Activated CD4-positive, alpha-beta T cell treated with anti-CD3 and anti-CD28 coated beads, Interleukin-2, amount 10 ng/mL, durations not matched to agents 24 days and 14 days (primary cell): ENCODE measurements at regions not wholly inside any gene's neighbourhood (a gene's known extent, or its start where the extent isn't known, plus 50 kb on each side); places are given as distances from the start of the nearest gene placed in this dataset.
"Not testable (repeated sequence)": the region's sequence is repeated elsewhere in the genome, so short reads cannot be mapped to it uniquely, and the experiment has no call there.

Experiments used
- DNase-seq: peaks from one replicate; pipeline ENCODE4 v3.0.0; 2022
- H3K27ac Mint-ChIP-seq: one replicate; pipeline ENCODE4 v1.8.0; 2022; ENCODE audit warnings: mild to moderate bottlenecking, mixed read lengths
- H3K27me3 Mint-ChIP-seq: one replicate; pipeline ENCODE4 v1.8.0; 2022; ENCODE audit warnings: mixed read lengths
- H3K36me3 Mint-ChIP-seq: one replicate; pipeline ENCODE4 v1.8.0; 2022; ENCODE audit warnings: low read depth, mild to moderate bottlenecking, mixed read lengths
- H3K4me1 Mint-ChIP-seq: one replicate; pipeline ENCODE4 v1.8.0; 2021; ENCODE audit warnings: mixed read lengths
- H3K4me3 Mint-ChIP-seq: one replicate; pipeline ENCODE4 v1.8.0; 2022; ENCODE audit warnings: mild to moderate bottlenecking, moderate library complexity, mixed read lengths
- H3K9me3 Mint-ChIP-seq: one replicate; pipeline ENCODE4 v1.8.0; 2021; ENCODE audit warnings: mixed read lengths
- intact Hi-C: fragments of 100-400 bp; cut with micrococcal nuclease; formaldehyde crosslinking; loops from one replicate; pipeline ENCODE4 v1.15.1; 2023

- H3K4me3 Mint-ChIP-seq, H3K27me3 Mint-ChIP-seq, H3K27ac Mint-ChIP-seq, H3K36me3 Mint-ChIP-seq, H3K9me3 Mint-ChIP-seq: not testable (repeated sequence)
- DNase-seq = peak; percentile 58
- intact Hi-C loops = loop anchor here (2.0 kb wide), 1 partner anchor 65 kb away; the partner anchor contains the start of gene NCOA4
- peaks cover 28% of the 10 kb centered on the region for H3K4me1 Mint-ChIP-seq
Measured at GRCh38 chr10:46095943-46096342, 49.9 kb upstream of the MSMB start.

GRCh38 chr10:46096446-46096845, 50.4 kb upstream of the MSMB start:
- H3K27me3 Mint-ChIP-seq = peaks cover 5% of the 10 kb centered on the region
- peak overlapping the region; percentile 69 for H3K27ac Mint-ChIP-seq
- no peaks in the 10 kb centered on the region for H3K36me3 Mint-ChIP-seq
- H3K4me1 Mint-ChIP-seq = peaks cover 27% of the 10 kb centered on the region
- intact Hi-C loops = loop anchor here (2.0 kb wide), 1 partner anchor 66 kb away; the partner anchor contains the start of gene NCOA4
- H3K4me3 Mint-ChIP-seq = no peak overlapping the region
- no peaks in the 10 kb centered on the region for H3K9me3 Mint-ChIP-seq
- DNase-seq = no peak

- intact Hi-C loops = loop anchor here (2.0 kb wide), 1 partner anchor 66 kb away; the partner anchor contains the start of gene NCOA4
- Mint-ChIP-seq H3K27ac (peak overlapping the region; percentile 69), H3K4me1 (peaks cover 24% of the 10 kb centered on the region), H3K4me3 (peak overlapping the region; percentile 54), H3K9me3 (no peaks in the 10 kb centered on the region), H3K27me3 (peaks cover 6% of the 10 kb centered on the region), H3K36me3 (no peaks in the 10 kb centered on the region)
- DNase-seq = peak; percentile 72
Measured at GRCh38 chr10:46096909-46097575, 51.0 kb upstream of the MSMB start.

GRCh38 chr10:46097576-46098317, 51.7 kb upstream of the MSMB start:
- H3K4me3 Mint-ChIP-seq = no peak overlapping the region
- peaks cover 24% of the 10 kb centered on the region for H3K4me1 Mint-ChIP-seq
- no peak overlapping the region for H3K27ac Mint-ChIP-seq
- peak; percentile 50 for DNase-seq
- no peaks in the 10 kb centered on the region for H3K36me3 Mint-ChIP-seq
- H3K27me3 Mint-ChIP-seq = peaks cover 6% of the 10 kb centered on the region
- H3K9me3 Mint-ChIP-seq = no peaks in the 10 kb centered on the region
- intact Hi-C loops = loop anchor here (2.0 kb wide), 1 partner anchor 67 kb away; the partner anchor contains the start of gene NCOA4

- Mint-ChIP-seq H3K36me3 (no peaks in the 10 kb centered on the region), H3K27ac (no peak overlapping the region), H3K9me3 (no peaks in the 10 kb centered on the region), H3K4me1 (peaks cover 24% of the 10 kb centered on the region), H3K27me3 (peaks cover 6% of the 10 kb centered on the region), H3K4me3 (no peak overlapping the region)
- no peak for DNase-seq
- intact Hi-C loops = no loop called here
Measured at GRCh38 chr10:46098386-46098785, 52.3 kb upstream of the MSMB start.

DNA sequence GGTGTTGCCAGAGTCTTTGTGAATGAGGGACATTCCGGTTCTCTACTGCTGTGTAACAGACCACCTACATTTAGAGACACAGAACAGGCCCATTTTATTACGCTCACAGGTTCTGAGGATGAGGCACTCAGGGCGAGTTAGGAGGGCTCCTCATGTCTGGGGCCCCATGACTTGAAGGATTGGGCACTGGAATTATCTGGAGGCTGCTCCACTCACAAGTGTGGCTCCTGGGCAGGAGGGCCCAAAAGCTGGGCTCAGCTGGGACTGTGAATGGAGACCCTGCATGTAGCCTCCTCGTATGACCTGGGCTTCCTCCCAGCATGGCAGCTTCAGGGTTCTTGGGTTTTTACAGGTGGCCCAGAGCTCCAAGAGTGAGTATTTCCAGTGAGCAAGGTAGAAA, 52.9 kb upstream of the MSMB start:
- H3K4me1 Mint-ChIP-seq = peaks cover 24% of the 10 kb centered on the region
- H3K4me3 Mint-ChIP-seq, H3K27ac Mint-ChIP-seq, H3K36me3 Mint-ChIP-seq, intact Hi-C loops, H3K9me3 Mint-ChIP-seq, H3K27me3 Mint-ChIP-seq: not testable (repeated sequence)
- peak; percentile 51 for DNase-seq

- intact Hi-C loops = no loop called here
- peak; percentile 36 for DNase-seq
- H3K36me3 Mint-ChIP-seq = no peaks in the 10 kb centered on the region
- no peak overlapping the region for H3K4me3 Mint-ChIP-seq
- no peaks in the 10 kb centered on the region for H3K9me3 Mint-ChIP-seq
- peaks cover 27% of the 10 kb centered on the region for H3K27me3 Mint-ChIP-seq
- peaks cover 14% of the 10 kb centered on the region for H3K4me1 Mint-ChIP-seq
- no peak overlapping the region for H3K27ac Mint-ChIP-seq
Measured at GRCh38 chr10:46104071-46104585, 58.1 kb upstream of the MSMB start.

GRCh38 chr10:46105416-46105815, 59.3 kb upstream of the MSMB start:
- intact Hi-C loops = loop anchor here (5.0 kb wide), 1 partner anchor 162 kb away; no protein-coding TSS in a partner anchor
- H3K36me3 Mint-ChIP-seq, H3K27ac Mint-ChIP-seq, H3K9me3 Mint-ChIP-seq: not testable (repeated sequence)
- Mint-ChIP-seq H3K4me1 (peaks cover 14% of the 10 kb centered on the region), H3K27me3 (peaks cover 27% of the 10 kb centered on the region), H3K4me3 (peak overlapping the region; percentile 82)
- peak; percentile 51 for DNase-seq

- Mint-ChIP-seq H3K4me3 (peak overlapping the region; percentile 82), H3K4me1 (peaks cover 14% of the 10 kb centered on the region), H3K27me3 (peaks cover 25% of the 10 kb centered on the region)
- not testable (repeated sequence) for H3K9me3 Mint-ChIP-seq, H3K27ac Mint-ChIP-seq, H3K36me3 Mint-ChIP-seq
- DNase-seq = peak; percentile 70
- intact Hi-C loops = loop anchor here (5.0 kb wide), 1 partner anchor 161 kb away; no protein-coding TSS in a partner anchor
Measured at GRCh38 chr10:46105856-46106409, 59.9 kb upstream of the MSMB start.

DNA sequence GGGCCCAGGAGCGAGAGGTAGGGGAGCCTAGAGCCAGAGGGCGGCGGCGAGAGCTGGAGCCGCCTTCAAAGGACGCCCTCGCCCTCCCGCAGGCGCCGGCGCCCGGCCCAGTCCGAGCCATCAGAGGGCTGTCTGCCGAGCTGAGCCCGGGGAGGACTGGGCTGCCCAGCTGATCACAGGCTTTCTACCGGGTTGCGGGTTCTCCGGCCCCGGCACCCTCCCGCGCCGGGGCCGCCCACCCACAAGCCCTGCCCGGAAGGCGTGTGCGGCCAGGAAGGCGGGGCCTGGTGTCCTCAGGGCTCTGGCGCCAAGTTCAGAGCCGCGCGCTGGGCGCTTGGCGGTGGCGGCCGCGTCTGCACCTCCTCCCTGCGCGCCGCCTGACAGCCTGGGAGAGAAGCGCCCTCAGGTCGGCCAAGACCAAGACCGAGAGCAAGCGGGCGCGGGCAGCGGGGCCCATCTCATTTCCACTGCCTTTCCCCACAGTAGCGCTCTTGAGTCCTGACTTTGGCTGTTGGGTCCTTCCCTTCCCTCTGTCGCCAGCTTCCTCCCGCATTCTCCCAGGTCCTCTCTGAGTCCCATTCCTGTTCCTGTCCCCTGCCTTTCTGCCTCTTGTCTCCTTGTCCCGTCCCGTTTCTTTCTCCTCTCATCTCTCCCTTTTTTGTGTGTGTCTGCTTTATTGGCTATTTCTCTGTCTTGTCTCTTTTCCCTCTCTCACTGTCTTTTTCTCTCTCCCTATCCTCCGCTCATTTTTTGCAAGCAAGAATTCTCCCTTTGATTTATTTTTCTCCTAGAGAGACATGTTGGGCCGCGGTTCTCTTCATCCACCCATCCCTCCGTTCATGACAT, 60.6 kb upstream of the MSMB start:
- H3K27me3 Mint-ChIP-seq = peaks cover 21% of the 10 kb centered on the region
- DNase-seq = peak; percentile 89
- H3K9me3 Mint-ChIP-seq = no peaks in the 10 kb centered on the region
- intact Hi-C loops = loop anchor here (5.0 kb wide), 1 partner anchor 161 kb away; no protein-coding TSS in a partner anchor
- peak overlapping the region; percentile 4 for H3K27ac Mint-ChIP-seq
- no peaks in the 10 kb centered on the region for H3K36me3 Mint-ChIP-seq
- H3K4me1 Mint-ChIP-seq = peaks cover 14% of the 10 kb centered on the region
- H3K4me3 Mint-ChIP-seq = peak overlapping the region; percentile 82

GRCh38 chr10:46108158-46108499, 62.1 kb upstream of the MSMB start:
- intact Hi-C loops = loop anchor here (5.0 kb wide), 1 partner anchor 159 kb away; no protein-coding TSS in a partner anchor
- Mint-ChIP-seq H3K4me1 (peaks cover 14% of the 10 kb centered on the region), H3K27me3 (peaks cover 21% of the 10 kb centered on the region)
- H3K9me3 Mint-ChIP-seq, H3K4me3 Mint-ChIP-seq, H3K27ac Mint-ChIP-seq, H3K36me3 Mint-ChIP-seq, DNase-seq: not testable (repeated sequence)

GRCh38 chr10:46154271-46154670, 108.2 kb upstream of the MSMB start:
- DNase-seq, H3K27ac Mint-ChIP-seq, H3K4me1 Mint-ChIP-seq, intact Hi-C loops, H3K27me3 Mint-ChIP-seq, H3K9me3 Mint-ChIP-seq, H3K4me3 Mint-ChIP-seq, H3K36me3 Mint-ChIP-seq: not testable (repeated sequence)

DNA sequence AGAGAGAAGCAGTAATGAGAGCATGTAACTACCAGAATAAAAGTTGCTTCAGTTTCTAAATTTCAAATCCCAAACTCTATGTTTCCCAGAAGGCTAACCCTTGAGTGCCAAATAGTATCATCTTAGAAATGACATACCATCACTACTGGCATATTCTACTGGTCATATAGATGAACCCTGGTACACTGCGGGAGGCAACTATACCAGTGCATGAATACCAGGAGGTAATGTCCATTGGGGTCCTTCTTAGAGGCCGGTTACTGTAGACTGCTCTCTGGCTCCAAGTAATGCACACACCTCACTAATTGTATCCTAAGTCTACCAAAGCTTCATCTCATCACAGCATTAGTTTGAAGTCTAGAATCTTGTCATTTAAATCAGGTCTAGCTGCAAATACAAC, 108.6 kb upstream of the MSMB start:
- H3K27me3 Mint-ChIP-seq, H3K27ac Mint-ChIP-seq, DNase-seq, H3K4me1 Mint-ChIP-seq, intact Hi-C loops, H3K36me3 Mint-ChIP-seq, H3K9me3 Mint-ChIP-seq, H3K4me3 Mint-ChIP-seq: not testable (repeated sequence)
